HTR-8/SVneo (cell line): ENCODE measurements at regions not wholly inside any gene's neighbourhood (a gene's known extent, or its start where the extent isn't known, plus 50 kb on each side); places are given as distances from the start of the nearest gene placed in this dataset.

ENCODE experiments used
- DNase-seq: peaks from one replicate; pipeline ENCODE4 v3.0.0; 2011; ENCODE audit warnings: low spot score, mixed read lengths; ENCODE audit not compliant: insufficient read length
- FAIRE-seq: peaks from 2 replicates; lab custom pipeline; 2011; peaks lifted over from hg19 to GRCh38; lab: Jason Lieb, UNC

DNA sequence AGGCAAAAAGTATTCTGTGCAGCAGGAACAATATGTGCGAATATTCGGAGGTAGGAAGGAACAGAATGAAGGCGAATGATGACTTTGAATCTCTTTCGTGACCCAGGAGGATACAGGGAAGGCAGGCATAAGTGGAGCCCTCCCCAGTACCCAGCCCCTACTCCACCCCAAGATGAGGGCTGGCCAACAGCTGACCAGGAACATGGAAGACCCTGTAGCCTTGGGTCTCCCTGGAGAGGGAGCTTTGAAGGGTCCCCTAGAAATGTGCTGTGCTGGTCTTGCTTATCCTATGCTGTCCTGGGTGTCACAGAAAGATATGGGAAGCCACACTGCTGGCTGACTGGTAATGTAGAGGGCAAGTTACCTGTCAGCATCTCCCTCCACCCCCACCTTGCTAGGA, 113.7 kb upstream of the NCAM1 start:
- no peak for FAIRE-seq
- DNase-seq: no peak

DNA sequence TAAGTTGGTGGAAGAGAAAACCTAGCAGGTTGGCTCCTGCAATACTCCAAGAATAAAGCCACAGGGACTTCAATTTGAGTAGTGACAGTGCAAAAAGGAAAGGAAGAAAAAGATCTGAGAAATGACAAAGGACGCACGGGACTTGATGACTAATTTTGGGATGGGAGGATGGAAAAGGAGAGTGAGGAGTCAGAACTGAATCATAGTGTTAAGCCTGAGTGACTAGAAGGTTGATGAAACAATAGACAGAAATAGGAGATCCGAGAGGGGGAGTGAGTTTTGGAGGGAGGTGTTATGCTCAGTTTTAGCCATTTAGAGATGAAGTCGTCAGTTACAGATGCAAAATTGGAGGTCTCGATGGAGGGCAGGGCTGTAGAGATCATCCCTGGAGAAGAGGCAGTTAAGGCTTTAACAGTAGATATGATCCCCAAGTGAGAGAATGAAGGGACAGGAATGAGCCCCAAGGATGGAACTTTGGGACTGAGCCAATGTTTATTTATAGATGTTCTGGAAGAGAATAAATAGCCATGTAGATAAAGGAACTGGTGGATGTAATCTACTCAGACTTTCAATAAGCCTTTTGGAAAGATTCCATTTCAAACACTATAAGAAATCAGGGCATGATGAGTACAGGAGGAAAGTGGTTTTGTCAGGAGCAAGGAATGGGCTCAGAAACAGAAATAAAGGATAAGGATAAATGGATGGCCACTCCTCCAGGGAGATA, 108.9 kb upstream of the NCAM1 start:
- DNase-seq: no peak

DNA sequence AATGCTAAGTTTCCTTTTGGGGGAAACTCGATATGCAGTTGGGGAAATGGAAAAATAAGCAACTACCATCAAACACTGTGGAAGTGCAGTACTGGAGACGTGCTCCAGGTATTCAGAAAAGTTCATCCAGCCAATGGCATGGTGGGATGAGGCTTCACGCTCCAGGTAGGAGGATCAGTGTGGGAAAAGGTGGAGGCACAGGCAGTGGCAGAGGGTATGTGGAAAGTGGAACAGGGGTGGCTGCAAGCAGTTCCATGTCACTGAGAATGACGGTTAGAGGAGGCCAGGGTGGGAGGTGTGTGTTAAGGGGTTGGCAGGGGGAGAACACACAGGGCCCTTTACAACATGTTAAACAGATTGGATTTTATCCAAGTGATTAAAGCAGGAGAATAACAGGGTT, 105.1 kb upstream of the NCAM1 start:
- no peak for FAIRE-seq

More for the DNA sequence above, 108.9 kb upstream of the NCAM1 start:
- no peak for FAIRE-seq

DNA sequence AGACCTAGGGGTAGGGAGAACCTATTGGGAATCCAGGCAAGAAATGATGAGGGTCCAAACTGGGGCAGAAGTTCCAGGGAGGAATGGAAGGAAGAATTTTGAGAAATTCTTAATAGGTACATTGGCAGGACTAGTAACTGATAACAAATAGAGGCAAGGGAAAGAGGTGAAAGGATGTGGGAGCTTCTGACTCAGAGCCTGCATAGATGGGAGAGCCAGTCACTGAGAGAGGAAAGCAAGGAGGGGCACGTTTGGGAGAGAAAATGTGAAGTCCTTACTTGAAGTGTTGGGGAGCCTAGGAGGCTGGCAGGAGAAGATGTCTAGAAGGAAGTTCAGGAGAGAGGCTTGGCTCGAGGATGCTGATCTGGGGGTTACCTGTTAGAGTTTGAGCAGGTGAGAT, 104.6 kb upstream of the NCAM1 start:
- no peak for FAIRE-seq
- DNase-seq: no peak

More for the DNA sequence above, 105.1 kb upstream of the NCAM1 start:
- DNase-seq: no peak

DNA sequence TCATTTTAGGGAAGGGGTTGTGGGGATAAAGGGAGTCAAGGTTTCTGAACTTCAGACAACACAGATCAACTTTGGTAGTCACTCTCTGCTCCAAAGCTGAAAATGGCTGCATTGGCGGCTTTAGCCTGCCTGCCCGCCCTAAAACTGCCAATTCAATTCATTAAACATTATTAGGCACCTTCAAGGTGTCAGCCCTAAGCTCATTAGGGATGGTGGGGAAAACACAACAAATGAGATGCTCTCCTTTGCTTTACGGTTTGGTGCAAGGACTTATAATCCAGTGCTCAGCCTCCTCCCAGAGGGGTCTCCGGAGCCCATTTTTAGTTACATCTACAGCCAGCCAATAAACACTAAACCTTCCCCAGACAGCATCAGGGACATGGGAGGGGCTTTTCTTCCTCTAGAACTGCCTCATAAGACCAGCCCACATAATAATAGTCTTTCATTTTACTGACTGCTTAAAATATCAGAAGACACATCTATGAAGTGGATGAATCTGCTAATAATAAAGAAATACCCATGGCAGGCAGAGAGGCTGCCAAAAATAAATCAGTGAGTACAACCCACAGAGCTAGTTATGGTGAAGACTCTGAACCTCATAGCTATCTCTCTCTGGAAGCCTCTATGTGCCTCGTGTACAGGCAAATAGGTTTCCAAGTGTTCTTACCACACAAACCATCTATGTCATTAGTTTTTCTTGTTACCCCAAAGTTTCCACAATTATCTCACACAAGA, 102.8 kb upstream of the NCAM1 start:
- DNase-seq (no peak), FAIRE-seq (no peak)

DNA sequence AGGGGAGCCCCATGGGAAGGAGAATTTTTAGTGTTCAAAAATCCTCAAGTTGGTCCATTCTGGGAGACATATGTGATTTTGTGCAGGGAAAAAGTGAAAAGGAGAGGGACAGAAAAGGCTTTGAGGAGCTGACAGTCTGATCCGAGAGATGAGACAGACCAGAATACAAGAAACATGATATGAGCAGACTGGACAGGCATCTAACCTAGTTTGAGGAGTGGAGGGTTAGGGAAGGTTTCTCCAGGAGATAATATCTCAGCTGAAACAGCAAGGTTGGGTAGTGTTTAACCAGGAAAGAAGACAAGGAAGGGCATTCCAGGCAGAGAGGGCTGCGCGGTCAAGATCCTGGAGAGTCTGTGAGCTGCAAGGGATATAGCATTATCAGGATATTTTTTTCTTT, 101.4 kb upstream of the NCAM1 start:
- no peak for FAIRE-seq

DNA sequence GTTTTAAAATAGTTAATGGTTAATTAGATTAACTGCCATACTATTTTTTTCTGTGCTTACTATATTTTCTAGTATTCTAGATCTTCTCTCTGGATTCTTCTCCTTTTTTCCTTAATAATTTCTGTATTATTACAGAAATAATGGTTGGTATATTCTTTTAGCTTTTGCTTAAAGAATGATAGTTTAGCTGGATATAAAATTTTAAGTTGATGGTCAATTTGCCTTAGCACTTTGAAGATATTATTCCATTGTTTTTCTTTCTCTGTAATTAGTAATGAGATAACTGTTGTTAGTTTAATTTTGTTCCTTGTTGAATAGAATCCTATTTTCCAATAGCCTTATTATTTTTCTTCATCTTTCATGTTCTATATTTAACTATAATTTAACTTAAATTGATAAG, 99.9 kb upstream of the NCAM1 start:
- FAIRE-seq (no peak), DNase-seq (no peak)

More for the DNA sequence above, 101.4 kb upstream of the NCAM1 start:
- DNase-seq: no peak

DNA sequence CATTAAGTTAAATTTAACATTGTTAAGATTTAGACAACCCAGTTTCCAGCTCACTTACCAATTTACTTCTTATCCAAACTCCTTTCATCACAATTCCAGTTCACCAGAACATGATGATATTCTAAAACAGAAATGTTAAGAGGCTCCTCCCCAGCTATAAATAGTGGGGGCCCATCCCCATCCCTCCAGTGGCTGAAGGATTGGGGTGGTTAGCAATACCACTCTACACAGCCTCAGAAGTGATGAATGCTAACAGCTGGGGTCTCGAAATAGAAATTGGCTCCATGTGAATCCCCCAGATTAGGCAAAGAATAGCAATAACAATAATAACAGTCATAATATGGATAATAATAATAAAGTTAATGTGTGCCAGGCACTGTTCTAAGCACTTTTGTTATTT, 97.9 kb upstream of the NCAM1 start:
- FAIRE-seq: no peak
- DNase-seq: no peak

DNA sequence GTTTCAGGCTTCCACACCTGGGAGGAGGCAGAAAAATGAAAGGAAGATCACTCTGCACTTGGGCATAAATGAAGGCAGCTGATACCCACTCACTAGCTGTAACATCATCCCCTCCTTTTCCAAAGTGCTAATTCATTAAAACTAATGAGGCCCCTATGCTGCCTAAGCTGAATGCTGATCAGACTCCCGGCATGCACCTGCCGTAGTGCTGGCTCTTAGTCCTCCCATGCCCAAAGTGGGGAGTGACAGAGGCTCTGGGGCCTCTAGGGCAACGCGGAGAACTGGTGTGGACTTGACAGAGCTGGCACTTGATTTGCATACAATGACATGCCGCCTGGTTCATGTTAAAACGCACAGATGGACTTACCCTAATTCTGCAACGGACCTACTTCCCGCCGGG, 96.5 kb upstream of the NCAM1 start:
- no peak for DNase-seq
- FAIRE-seq: no peak

DNA sequence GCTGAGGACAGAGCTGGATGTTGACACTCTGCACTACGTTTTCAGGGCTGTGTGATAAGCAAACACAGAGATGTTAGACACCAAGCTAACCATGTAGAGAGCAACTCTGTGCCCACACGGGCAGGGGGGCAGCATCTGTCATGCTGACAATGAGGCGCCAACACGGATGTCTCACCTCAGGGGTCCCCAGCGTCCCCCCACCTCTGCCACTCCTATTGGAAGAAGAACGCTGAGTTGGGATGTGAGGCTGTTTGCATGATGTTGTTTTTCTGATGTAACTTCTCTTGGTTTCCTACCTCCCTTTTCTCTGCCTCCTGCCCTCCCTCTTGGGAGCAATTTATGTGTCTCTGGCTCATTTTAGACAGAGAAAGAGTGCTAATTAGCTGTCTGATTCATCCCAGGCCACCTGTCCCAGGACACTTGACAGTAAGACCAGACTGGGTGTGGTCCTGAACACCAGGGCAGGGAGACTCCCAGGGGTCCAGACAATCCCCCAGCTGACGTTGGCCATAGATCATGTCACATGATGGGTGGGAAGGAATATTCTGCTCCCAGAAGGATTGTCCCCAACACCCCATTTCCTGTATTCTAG, 89.2 kb upstream of the NCAM1 start:
- DNase-seq (no peak), FAIRE-seq (no peak)

DNA sequence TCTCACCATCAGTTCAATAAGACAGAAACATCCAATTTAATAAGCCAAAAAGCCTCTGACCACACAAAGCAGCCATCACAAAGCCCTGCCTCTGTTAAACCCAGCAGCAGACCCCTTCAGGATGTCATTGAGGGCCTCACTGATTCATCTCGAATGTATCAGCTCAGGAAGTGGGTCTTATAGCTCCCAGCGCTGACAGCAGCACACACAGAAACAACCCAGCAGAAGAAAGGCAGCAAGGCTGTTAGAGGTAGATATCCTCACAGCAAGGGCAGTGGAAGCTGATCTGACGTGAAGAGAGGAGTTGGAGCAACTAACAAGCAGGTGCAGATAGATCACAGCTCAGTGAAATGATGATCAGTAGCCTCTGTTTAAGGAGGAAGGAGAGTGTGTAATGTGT, 86.2 kb upstream of the NCAM1 start:
- FAIRE-seq (no peak), DNase-seq (no peak)

DNA sequence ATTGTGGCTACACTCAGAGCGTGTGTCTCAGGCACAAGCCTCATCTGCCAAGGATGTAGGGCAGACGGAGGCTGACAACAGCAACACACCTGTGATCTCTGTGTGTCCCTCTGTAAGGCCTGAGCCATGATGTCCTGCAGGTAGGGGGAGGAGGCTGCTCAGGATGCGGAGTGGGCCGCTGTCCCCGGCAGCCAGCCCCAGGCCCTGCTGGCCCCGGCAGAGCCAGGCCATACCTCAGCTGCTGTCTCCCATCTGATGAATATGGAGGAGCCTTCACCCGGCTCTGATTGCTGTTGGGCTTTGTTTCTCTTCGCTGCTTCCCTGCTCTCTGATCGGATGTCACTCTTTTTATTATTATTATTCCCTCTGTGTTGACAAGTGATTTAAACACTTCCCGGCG, 83.6 kb upstream of the NCAM1 start:
- peak; percentile 77 for FAIRE-seq
- DNase-seq: no peak

DNA sequence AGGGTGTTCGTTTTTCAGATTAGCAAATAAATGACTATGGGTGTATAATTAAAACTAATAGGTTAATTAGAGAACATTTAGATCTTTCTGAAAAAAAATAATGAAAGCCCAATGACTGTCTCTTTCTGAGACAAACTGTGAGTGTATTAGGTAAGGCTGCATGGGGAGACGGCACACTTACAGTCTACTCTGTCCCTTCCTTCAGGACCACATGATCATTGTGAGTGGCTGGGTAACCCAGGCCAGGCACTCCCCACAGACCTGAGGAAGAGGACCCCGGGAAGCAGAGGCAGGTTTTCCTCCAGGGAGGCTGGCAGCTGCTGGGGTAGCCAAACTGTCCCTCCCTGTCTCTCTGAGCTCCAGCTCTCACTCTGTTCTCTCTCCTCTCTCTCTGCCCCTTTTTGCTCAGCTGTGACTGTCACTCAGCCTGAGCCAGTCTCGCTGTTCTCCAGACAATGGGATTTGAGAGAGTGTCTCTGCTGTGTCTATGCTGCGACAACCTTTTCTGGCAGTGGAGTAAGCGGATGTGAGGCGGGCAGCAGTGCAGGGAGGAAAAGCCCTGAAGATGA, 83.1 kb upstream of the NCAM1 start:
- no peak for DNase-seq
- FAIRE-seq: no peak

DNA sequence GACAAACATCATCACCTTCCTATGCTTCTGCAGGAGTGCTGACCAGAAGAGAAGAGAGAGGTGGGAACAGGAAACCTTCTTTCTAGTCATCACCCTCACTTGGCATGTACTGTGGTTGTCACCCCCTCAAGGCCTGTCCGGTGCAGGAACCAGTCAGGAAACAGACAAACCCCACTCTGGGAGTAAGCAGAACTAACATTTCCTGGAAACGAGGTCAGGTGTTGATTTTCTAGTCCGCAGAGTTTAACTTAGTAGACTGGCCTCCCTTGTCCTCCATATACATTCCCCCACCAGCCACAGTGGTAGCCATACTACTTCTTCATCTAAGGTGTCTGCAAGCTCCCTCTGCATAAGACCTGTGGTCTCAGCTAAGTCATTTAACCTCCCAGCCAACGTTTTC, 80.7 kb upstream of the NCAM1 start:
- FAIRE-seq (no peak), DNase-seq (no peak)

DNA sequence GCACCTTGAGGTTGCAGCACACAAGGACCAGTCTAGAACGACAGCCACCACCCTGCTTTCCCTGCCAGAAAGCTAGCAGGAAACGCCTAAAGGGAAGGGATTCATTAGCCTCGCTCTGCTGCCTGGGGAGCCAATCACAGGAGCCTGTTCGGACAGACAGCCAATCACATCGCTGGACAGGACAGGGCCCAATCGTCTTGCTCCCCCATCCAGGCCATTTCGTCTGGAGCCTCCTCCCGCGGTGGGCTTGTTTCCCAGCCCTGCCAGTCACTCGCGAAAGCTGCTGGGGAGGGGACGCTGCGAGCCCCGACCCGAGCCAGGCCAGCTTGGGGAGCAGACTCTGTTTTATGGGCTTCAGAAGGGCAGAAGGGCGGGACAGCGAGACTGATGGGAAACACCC, 79.8 kb upstream of the NCAM1 start:
- peak; percentile 77 for FAIRE-seq
- peak; percentile 58 for DNase-seq

DNA sequence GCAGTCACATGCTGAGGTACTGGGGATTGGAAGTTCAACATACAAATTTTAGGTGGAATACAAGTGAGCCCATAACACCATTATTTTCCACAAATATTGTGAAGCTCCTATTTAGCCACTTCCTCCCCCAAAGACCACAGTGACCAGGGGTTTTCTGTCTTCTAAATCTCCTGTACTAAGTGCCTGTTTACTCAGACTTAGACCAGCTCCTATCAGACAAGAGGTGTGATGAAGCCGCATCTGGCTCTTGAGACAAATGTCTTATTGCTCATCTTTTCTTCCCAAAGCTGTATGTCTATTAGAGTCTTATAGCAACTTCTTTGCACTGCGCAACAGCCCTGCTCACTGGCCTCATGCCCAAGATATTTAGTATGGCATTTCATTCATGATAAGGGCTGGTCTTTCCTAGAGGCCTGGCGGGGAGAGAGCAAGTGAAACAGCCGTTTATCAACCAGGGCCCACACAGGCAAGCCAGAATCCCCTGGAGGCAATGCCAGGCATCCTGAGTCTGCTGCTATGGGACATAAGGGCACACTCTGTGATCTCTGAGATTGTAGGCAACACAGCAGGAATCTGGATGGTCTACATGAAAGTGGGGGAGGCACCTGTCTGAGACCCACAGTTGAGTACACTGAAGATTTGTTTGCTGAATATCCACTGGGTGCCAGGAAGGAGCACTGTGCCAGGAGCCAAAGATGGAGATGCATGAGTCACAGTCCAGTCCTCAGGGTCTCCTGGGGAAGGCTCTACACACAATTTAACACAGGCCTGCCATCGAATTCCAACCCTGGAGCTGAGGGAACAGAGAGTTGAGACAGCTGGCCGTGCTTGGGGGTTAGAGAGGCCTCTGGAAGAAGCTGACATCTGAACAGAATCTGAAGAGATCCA, 78.5 kb upstream of the NCAM1 start:
- FAIRE-seq (no peak), DNase-seq (no peak)

DNA sequence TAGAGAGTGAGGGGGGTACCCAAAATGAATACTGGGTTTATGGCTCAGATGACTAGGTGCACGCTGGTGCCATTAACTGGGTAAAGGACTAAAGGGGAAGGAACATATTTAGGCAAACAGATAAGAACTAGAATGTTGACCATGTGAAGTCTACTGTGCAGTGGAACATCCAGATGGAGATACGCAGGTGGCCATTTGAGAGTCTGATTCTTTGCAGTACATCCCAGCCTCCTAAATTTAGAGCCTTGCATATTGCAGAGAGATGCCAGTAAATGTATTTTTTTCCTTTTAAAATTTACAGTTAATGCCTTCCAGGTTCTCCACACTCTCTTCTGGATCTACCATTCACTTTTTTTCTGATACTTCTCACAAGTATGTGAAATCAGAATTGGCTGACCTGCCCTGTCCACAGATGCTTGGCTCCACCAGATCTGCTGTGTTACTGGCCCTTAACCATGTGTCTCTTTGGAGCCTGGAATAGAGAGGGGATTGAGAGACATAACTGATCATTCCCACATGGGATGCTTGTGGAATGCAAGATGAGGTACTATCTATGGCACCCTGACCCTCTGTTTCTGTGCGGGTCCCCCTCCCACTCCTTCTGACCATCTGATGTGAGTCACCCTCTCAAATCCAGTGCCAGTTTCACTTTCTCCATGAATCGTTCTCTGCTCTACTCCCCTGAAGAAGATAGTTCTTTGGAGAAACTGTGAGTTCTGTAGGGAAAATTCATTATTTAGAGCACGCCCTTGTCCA, 77.0 kb upstream of the NCAM1 start:
- DNase-seq: no peak
- FAIRE-seq: no peak

DNA sequence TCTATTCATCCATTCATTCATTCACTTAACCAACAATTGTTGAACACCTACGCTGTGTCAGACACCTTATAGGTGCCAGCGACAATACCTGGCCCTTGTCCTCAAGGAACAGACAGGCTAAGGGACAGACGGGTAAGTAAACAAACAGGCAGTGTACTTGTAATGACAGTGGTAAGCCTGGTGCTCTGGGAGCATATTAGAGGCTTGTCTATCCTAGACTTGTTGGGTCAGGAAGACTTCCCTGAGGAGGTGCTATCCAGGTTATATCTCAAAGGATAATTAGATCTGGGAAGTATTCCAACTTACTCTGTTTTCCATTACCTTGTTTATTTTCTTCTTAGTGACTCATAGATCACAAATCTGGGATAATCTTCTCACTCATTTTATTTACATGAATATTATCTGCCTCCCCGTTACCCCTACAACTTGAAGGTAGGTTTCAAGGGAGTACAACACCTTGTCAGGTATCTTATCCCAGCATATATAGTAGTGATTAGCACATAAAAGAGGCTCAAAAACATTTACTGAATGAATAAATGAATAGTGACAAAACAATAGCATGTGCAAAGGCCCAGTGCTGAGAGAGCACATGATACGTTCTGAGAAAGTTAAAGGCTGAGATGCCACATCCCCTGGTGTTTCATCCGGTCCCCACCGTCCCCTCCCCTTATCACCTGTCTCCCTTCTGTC, 75.3 kb upstream of the NCAM1 start:
- FAIRE-seq: peak; percentile 26
- no peak for DNase-seq
